ENCODE measurements at regions not wholly inside any gene's neighbourhood (a gene's known extent, or its start where the extent isn't known, plus 50 kb on each side); places are given as distances from the start of the nearest gene placed in this dataset.

GRCh38 chr6:19712012-19712688 is 125.0 kb upstream of the ID4 start:
- TF ChIP-seq POLR2AphosphoS5 (IDR thresholded peaks at IDR 0.05; ENCODE audit: insufficient read depth, low read depth, low read length) (no peak), FOS (IDR thresholded peaks at IDR 0.05; ENCODE audit: borderline replicate concordance, insufficient read depth, low read length) (no peak), POLR2A (IDR thresholded peaks at IDR 0.05; ENCODE audit: low read depth, low read length) (no peak), EZH2 (IDR thresholded peaks at IDR 0.05; ENCODE audit: borderline replicate concordance, low read depth, low read length, severe bottlenecking) (no peak), JUN (IDR thresholded peaks at IDR 0.05; ENCODE audit: borderline replicate concordance, insufficient read depth, insufficient read length, low read depth) (no peak)
- TF ChIP-seq, protein P1, sequence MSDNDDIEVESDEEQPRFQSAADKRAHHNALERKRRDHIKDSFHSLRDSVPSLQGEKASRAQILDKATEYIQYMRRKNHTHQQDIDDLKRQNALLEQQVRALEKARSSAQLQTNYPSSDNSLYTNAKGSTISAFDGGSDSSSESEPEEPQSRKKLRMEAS (IDR thresholded peaks at IDR 0.05; ENCODE audit: insufficient read depth, insufficient read length): no peak
- TF ChIP-seq, protein P2, sequence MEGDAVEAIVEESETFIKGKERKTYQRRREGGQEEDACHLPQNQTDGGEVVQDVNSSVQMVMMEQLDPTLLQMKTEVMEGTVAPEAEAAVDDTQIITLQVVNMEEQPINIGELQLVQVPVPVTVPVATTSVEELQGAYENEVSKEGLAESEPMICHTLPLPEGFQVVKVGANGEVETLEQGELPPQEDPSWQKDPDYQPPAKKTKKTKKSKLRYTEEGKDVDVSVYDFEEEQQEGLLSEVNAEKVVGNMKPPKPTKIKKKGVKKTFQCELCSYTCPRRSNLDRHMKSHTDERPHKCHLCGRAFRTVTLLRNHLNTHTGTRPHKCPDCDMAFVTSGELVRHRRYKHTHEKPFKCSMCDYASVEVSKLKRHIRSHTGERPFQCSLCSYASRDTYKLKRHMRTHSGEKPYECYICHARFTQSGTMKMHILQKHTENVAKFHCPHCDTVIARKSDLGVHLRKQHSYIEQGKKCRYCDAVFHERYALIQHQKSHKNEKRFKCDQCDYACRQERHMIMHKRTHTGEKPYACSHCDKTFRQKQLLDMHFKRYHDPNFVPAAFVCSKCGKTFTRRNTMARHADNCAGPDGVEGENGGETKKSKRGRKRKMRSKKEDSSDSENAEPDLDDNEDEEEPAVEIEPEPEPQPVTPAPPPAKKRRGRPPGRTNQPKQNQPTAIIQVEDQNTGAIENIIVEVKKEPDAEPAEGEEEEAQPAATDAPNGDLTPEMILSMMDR (IDR thresholded peaks at IDR 0.05; ENCODE audit: extremely low read depth in 1 of 2, insufficient read depth in 1 of 2, low read depth in 1 of 2, low read length in 2 of 2): no peak

Measured in endothelial cell of umbilical vein (primary cell).